Pons (tissue), 1 donor: ENCODE measurements at regions not wholly inside any gene's neighbourhood (a gene's known extent, or its start where the extent isn't known, plus 50 kb on each side); places are given as distances from the start of the nearest gene placed in this dataset.
"Not testable (repeated sequence)": the region's sequence is repeated elsewhere in the genome, so short reads cannot be mapped to it uniquely, and the experiment has no call there.

Experiments
- DNase-seq: peaks from one replicate; pipeline ENCODE4 v3.0.0-alpha.2; 2016; ENCODE audit warnings: low spot score

DNA sequence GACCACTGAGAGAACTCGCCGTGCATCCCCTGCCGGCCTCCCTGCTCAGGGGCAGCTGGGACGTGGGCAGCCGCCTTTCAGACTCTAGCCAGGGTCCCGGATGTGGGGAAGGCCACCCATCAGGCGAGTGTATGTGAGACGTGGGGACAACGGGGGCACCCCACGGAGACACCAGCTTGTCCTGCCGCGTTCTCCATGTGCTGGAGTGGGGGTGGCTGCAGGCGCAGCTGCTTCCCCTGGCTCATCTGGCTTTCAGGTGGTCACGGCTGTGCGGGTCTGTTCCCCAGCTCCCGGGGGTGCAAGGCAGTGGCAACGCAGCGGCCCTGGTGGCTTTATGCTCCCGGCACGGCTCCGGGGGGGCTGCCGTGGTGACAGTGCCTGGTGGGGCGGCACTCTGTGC, 4427.5 kb upstream of the TPTE start:
- not testable (repeated sequence) for DNase-seq

DNA sequence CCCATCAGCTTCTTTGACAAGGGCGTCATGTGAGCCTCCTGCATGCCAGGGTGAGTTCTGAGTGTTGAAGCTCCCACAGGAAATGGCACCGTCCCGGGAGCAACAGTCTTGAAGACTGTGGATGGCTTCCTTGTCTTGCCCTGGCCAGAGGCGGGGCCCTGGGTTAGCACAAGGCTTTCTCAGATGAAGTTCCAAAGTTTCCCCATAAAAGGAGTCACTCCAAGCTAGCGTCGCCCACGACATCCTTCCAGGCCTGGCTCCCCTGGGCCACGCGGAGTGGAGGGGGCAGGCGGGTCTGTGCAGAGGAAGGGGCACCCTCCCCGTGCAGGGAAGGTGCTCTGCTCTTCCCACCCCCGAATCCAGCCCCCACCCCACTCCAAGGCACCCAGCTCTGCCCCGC, 4426.1 kb upstream of the TPTE start:
- DNase-seq, result not testable (repeated sequence)

DNA sequence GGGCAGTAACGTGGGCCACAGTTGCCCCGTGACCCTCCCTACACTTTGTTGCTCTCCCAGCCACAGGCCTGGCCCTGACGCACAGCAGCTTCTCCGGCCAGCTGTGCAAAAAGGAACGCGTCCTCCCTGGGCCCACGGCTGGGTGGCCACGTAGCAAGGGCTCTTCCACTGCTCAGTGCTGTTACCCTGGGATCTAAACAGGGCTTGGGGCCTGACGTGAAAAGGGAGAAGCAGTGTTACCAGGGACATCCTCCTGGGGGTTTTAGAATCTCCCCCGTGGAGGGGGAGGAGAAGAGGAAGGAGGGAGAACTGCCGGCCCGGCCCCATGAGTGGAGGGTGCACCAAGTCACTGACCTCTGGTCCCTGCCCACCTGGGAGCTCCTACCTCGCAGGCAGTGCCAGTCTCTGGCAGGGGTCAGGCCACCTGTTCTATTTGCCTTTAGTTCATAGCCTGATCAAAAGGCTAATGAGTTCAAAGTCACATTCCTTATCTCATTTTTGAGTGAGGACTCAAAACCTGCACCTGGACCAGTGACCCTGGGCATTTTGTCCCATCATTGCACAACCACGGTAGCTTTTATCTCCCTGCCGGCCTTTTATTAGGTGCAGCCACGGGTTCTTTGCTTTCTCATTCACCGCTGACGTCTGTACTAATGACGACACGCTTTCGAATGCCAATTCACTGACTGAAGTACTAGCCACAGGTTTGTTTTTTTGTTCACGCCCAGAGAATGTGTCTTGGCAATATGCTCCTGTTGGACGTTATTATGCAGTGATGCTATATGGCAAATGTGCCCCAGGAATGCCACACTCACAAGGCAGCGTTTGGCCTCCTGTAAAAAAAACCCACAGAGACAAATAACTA, 4424.6 kb upstream of the TPTE start:
- DNase-seq, result not testable (repeated sequence)

DNA sequence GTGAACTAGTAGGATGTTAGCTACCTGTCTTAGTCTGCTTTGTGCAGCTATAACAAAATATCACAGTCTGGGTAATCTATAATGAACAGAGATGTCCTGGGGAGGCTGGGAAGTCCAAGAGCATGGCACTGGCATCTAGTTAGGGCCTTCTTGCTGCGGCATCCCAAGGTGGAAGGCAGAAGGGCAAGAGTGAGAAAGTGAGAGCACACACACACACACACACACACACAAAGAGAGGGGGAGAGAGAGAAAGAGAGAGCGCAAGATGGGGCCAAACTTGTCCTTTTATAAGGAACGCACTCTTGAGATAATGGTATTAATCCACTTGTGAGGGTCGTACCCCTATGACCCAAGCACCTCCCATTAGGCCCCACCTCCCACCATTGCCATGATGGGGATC, 4423.6 kb upstream of the TPTE start:
- not testable (repeated sequence) for DNase-seq

DNA sequence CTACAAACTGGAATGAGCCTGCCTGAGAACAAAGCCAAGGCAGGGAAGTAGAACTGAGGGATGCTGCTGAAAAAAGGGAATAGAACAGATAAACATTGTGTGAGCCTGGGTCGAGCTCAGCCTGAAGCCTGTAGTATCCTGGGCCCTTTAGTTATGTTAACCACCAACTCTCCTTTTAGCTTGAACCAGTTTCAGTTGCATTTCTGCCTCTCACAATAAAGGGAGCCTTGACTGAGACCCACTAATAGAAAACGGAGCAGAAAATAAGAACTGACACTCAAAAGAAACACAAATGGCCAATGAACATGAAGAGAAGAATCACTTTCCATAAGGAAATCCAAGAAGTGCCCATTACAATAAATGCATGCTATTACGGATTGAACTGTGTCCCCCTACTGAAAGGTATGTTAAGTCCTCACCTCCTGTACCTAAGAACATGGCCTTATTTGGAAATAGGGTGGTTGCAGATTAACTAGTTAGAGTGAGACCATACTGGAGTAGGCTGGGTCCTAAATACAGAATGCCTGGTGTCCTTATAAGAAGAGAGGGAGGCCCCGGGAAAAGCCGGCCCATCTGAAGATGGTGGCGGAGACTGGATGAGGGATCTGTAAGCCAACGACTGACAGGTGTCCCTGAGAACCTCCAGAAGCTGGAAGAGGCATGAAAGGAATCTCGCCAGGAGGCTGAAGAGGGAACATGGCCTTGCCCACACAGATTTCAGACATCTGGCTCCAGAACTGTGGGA, 4423.0 kb upstream of the TPTE start:
- DNase-seq, result not testable (repeated sequence)

DNA sequence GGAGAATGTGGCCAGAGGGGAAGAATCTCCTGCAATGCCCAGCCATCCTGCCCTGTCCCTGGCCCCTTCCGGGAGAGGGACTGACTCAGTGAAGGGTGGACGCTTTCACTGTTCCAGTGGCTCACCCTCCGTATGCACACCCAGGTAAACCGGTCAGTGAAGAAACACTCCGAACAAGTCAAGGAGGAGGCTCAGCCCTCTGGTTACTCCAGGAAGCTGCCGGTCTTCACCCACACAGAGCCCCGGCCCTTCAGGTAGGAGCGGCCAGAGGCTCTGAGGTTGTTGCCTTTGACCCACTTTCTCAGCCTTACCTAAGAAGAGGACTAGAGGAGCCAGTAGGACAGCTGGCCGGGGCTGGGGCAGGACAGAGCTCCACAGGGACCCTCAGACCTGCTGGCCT, 4419.8 kb upstream of the TPTE start:
- not testable (repeated sequence) for DNase-seq

DNA sequence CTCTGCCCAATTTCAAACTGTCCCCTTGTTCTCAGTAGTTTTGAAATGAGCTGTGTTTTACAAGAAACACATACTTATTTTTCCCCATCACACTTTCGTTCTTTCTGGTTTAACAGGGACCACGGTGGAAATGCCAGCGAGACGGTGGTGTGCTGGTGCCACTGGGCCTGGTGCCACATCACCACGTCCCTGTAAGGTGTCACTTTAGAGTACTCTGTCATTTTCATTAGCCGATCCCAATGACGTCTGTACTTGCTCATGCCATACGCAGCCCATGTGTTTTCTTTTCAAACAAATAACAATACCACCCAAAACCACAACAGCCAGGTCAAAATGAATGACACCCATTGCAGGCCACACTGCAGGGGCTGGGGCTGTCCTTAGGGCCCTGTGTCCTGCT, 4416.8 kb upstream of the TPTE start:
- not testable (repeated sequence) for DNase-seq

DNA sequence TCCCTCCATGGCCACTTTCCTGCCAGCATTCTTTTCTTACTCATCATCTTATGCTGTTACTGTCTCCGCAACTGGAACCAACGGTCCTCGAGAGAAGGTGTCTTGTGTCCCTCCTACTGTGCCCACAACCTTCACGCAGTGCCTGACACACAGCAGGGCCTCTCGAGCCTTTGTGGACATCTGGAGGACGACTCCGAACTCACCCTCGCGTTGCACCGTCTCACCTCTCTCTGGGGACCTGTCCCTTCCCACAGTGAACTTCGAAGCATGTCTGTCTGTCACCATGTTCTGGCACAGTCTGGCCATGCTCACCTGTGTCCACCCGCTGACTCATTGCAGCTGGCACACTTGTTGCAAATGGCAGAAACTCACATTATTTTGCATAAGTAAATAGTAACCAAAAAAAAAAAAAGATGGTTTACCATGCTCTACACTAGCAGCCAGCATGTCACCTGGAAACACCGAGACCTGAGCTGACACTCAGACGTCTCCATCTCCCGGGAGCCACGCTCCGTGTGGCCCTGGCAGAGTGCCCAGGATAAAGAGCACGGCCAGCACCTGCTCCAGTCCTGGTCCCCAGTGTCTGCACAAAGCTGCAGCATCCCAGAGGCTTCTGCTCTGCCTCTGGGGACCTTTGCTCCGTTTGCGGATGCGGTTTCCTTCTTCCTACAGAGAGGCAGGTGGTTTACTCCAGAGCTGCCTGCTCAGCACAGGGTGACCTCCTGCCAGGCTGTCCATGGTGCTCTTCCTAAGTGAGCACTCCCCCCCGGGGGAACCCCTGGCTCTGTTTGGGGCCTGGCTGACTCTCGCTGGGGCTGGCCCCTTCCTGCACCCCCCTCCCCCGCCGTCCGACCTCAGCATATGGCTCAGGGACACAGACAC, 4414.5 kb upstream of the TPTE start:
- DNase-seq, result not testable (repeated sequence)

DNA sequence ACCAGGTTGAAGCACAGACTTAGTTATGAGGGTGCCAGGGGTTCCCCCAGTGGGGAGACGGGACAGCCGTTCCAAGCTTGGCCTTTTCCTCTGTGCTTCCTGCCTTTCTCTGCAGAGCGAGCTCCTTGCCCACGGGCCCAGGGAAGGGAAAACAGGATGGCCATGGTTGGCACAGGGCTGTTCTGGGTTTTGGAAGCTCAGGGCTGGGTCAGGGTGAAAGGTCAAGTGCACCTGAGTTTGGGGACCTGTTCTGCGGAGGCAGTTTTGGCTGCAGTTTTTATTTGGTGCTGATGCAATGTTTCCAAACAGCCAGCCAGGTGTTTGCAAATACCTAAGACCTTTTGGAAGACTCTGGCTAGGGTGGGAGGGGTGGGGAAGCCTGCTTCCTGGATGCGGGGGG, 4412.5 kb upstream of the TPTE start:
- not testable (repeated sequence) for DNase-seq

DNA sequence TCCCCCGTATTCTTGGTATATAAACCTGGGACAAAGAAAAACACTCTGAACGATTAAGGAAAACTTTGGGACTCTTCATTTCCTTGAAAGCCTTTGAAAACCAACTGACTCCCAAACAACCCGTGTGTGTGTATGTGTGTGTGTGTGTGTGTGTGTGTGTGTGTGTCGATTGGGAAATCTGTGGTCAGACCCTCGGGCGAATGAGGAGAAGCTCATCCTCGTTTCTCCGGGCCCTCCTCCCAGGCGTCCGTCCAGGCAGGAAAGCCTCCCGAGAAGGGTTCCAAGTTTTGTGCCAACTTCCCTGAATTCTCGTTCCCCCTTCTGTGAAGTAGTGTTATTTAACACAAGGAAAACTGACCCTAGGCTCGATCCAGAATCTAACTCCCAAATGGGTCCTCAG, 4411.6 kb upstream of the TPTE start:
- DNase-seq, result peak; percentile 1

DNA sequence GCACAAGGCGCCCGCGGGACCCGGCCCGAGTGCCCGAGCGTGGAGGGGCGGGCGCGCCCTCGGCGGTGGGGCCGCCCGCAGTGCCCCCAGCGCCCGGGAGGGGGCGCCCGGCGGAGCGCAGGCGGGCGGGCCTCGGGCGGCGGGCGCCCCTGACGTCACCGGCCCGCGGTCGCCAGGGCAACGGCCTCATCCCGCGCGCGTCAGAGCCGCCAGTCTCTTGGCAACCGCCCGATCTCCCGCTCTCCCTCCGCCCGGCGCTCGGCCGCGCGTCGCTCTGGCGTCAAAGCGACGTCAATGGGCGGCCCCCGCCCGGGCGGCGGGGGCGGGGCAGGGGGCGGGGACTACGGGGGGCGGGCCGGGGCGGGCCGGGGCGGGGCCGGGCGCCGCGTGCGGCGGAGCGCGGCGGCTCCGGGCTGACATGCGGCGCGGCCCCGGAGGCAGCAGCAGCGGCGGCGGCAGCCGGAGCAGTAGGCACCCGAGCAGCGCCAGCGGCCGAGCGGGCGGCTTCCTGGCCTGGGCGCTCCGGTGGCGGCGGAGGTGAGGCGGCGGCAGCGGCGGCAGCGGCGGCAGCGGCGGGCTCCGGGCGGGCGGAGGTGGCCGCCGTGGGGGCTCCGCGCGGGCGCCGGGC, 4410.6 kb upstream of the TPTE start:
- not testable (repeated sequence) for DNase-seq

DNA sequence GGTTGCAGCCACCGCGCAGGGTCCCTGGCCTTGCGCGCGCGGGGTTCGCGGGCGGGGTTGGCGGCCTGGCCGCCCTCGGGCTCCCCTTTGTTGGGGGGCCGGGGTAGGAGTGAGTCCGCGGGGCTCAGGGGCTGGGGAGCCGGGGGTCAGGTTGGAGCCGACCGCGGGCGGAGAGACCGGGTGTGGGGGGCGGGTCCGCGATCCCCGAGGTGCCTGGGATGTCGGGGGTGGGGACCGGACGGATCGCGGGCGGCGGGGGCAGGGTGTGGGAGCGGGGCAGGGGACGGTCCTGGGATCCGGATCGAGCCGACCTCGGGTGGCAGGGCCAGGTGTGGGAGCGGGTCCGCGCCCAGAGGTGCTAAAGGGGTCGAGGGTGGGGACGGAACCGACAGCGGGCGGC, 4410.0 kb upstream of the TPTE start:
- not testable (repeated sequence) for DNase-seq

DNA sequence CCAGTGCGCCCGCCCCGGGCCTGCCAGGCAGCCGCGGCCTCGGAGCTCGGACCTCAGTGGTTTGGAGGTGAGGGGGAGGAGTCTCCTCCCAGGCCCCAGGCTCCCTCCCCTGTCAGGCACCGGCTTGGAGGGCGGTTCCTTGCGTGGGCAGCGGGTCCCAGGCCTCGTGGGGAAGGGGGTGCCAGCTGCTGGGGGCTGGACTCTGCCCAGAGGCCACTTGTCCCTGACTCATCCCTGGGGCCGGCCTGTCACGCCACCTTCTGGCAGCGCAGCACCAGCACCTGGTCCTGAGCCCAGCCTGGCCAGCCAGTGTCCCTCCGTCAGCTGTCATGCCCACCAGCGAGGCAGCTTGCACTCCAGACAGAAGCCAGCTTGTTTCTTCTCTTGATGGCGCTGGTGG, 4403.0 kb upstream of the TPTE start:
- not testable (repeated sequence) for DNase-seq

DNA sequence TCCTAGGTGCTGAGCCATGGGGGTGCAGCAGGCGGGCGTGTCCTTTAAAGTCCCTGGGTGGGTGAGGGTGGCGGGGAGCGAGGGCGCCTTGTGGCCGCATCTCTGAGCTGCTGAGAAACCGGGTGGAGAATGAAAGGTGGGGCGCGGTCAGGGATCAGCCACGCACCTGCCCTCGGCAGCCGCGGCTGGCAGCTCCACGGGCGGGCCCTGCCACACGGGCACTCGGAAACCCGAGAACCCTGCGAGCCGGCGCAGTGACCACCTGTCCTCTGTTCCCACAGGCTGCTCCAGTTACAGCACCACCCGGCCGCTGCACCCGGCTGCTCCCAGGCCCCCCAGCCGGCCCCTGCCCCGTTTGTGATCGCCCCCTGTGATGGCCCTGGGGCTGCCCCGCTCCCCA, 4400.5 kb upstream of the TPTE start:
- DNase-seq, result not testable (repeated sequence)

DNA sequence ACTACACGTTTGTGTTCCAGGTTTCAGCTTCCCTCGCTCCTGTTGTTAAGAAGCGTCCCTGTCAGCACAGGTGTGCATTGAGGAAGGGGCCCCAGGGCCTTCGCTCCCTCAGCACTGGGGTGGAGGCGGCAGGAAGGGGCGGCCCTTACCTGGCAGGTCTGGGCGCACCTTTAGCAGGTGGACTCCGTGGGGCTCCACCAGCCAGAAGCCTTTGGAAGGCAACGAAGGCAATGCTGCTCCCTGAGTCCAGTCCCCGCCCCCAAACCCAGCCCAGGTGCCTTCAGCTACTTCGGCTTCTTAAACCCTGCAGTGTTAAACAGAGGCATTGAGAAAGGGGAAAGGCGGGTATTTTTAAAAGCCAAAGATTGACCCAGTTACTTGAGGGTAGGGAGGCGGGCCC, 4398.8 kb upstream of the TPTE start:
- not testable (repeated sequence) for DNase-seq

DNA sequence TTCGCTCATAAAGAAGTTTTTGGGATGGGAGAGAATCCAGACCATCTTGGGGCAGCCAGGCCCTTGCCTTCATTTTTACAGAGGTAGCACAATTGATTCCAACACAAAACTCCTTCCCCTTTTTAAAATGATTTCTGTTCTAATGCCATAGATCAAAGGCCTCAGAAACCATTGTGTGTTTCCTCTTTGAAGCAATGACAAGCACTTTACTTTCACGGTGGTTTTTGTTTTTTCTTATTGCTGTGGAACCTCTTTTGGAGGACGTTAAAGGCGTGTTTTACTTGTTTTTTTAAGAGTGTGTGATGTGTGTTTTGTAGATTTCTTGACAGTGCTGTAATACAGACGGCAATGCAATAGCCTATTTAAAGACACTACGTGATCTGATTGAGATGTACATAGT, 4398.2 kb upstream of the TPTE start:
- DNase-seq, result not testable (repeated sequence)

DNA sequence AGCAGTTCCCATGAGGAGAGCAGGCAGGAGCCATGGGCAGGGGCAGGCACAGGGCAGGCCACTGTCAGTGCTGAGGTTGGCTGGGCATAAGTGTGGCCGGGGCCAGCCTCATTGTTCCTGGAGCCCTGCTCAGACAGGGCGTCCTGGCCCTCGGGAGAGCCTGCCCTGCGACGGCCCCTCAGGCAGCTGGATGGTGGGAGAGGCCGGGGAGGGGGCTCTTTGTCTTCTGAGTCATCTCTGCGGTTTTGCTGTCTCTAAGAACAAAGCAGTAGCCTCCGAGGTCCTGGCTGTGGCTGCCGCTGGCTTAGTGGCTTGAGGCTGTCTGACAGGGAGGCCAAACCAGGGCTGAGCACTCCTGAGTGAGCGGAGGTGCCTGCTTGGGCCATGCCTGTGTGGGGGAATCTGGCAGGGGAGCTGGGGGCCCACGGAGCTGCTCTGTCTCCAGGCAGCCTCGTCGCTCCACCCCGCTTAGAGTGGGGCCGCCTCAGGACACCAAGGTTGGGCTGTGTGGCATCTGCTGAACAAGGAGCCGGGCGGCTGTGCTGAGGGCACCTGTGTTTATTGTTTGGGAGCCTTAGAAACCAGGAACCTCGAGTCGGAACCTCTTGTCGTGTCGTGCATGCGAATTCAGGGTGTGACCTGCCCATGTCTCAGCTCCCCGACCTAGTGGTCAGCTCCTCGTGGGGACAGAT, 4395.7 kb upstream of the TPTE start:
- not testable (repeated sequence) for DNase-seq

DNA sequence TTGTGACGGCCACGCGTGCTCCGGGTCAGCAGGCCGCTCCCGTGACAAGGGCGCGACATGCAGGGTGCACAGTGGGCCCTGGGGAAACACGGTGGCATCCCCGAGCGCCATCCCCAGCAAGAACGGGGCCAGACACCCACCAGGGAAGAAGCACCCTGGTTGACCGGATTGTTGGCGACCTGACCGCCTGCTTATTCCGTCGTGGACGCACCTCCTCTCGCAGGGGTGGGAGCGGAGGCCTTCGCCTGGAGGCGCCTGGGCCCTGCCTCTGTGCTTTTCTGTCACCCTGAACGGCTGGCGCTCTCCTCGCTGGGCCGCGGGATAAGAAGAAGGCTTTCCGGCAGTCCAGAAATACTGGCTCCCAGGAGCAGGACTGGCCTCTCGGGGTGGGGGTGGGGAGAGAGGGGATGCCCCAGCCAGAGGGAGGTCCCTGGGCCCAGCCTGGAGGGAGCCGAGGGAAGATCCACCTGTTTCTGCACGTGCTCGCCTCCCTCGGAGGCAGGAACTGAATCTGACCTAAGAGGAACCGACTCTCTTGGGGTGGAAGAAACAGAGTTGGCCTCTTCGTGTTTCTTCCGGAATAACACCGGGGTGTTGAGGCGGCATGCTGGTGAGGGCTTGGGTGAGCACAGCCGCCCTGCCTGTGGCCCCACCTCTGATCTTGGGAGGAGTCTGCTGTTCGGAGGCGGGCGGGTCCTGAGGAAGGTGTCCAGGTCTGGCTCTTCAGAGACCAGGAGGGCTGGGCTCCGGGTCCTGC, 4394.2 kb upstream of the TPTE start:
- DNase-seq, result not testable (repeated sequence)

DNA sequence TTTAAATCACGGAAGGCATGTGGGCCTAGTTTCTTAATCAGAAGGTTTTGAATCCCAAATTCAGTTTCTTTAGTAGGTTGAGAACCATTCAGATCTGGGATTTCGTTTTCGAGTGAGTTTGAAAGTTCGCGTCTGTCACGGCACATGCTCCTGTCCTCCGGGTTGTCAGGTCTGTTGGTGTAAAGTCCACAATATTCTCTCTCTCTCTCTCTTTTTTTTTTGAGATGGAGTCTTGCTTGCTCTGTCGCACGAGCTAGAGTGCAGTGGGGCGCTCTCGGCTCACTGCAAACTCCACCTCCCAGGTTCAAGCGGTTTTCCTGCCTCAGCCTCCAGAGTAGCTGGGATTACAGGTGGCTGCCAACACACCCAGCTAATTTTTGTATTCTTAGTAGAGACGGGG, 4390.6 kb upstream of the TPTE start:
- not testable (repeated sequence) for DNase-seq

DNA sequence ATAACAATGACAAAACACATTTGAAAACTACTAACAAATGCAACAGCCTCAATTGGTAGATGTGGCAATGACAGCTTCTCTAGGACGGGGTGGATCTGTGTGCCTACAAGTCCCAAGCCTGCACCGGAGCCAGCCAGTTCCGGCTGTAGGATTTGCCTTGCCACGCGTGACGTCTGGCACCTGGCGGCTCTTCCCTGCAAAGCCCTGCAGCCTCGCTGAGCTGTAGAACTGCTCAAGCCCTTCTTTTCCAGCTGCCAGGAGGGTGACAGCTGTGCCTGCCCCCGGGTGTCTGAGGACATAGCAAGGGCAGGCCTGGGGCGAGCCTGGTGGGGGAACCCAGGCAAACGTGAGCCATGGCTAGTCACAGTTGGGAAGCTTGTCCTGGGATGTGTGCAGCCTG, 4388.0 kb upstream of the TPTE start:
- not testable (repeated sequence) for DNase-seq
